Neural crest cell (in vitro differentiated cells): ENCODE measurements at regions not wholly inside any gene's neighbourhood (a gene's known extent, or its start where the extent isn't known, plus 50 kb on each side); places are given as distances from the start of the nearest gene placed in this dataset.

ENCODE experiments used
- DNase-seq: peaks from one replicate; pipeline ENCODE4 v3.0.0; 2021; ENCODE audit warnings: low read depth, mixed read lengths, low spot score
- H3K27ac Mint-ChIP-seq: one replicate; pipeline ENCODE4 v1.8.0; 2021; ENCODE audit warnings: mild to moderate bottlenecking, mixed read lengths; ENCODE audit not compliant: unreplicated experiment
- H3K27me3 Mint-ChIP-seq: 2 replicates; pipeline ENCODE4 v1.8.0; 2021; ENCODE audit warnings: low read depth, mild to moderate bottlenecking, mixed read lengths
- H3K36me3 Mint-ChIP-seq: 2 replicates; pipeline ENCODE4 v1.8.0; 2021; ENCODE audit warnings: low read depth, mild to moderate bottlenecking, mixed read lengths
- H3K4me1 Mint-ChIP-seq: 2 replicates; pipeline ENCODE4 v1.8.0; 2021; ENCODE audit warnings: mixed read lengths
- H3K4me3 Mint-ChIP-seq: one replicate; pipeline ENCODE4 v1.8.0; 2021; ENCODE audit warnings: mild to moderate bottlenecking, mixed read lengths
- H3K9me3 Mint-ChIP-seq: 2 replicates; pipeline ENCODE4 v1.8.0; 2021; ENCODE audit warnings: mixed read lengths
- CTCF ChIP-seq: fragments of 200-600 bp; sonication (generic); conservative IDR thresholded peaks from 2 replicates; pipeline ENCODE4 v1.5.0; 2021; ENCODE audit warnings: antibody characterized with exemption, mild to moderate bottlenecking

GRCh38 chr5:159705948-159706347, 210.3 kb upstream of the ADRA1B start:
- no peaks in the 10 kb centered on the region for H3K36me3 Mint-ChIP-seq
- TF ChIP-seq CTCF, result no peak
- no peaks in the 10 kb centered on the region for H3K27me3 Mint-ChIP-seq
- no peak overlapping the region for H3K27ac Mint-ChIP-seq
- no peak overlapping the region for H3K4me3 Mint-ChIP-seq
- H3K4me1 Mint-ChIP-seq, result no peaks in the 10 kb centered on the region
- DNase-seq, result no peak
- peaks cover 2% of the 10 kb centered on the region for H3K9me3 Mint-ChIP-seq

DNA sequence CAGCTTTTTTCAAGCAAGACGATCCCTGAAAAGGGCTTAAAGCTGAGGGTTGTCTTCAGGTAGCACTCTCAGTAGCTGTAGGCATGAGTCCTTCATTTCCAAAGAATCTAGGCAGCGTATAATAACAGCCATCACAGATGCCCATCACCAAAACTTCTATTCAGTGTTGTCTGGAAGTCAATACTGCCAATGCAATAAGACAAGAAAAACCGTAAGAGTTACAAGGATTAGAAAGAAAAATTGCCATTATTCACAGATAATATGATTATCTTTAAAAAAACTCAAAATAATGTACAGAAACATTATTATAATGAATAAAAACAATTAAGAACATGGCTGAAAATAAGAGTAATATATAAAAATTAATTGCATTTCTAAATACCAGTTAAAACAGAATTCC, 208.2 kb upstream of the ADRA1B start:
- TF ChIP-seq CTCF, result no peak
- DNase-seq, result no peak
- Mint-ChIP-seq H3K9me3 (peaks cover 2% of the 10 kb centered on the region), H3K4me3 (no peak overlapping the region), H3K27ac (no peak overlapping the region), H3K27me3 (no peaks in the 10 kb centered on the region), H3K36me3 (no peaks in the 10 kb centered on the region), H3K4me1 (no peaks in the 10 kb centered on the region)

- no peak for TF ChIP-seq CTCF
- Mint-ChIP-seq H3K27ac (no peak overlapping the region), H3K4me3 (no peak overlapping the region), H3K4me1 (no peaks in the 10 kb centered on the region), H3K9me3 (peaks cover 11% of the 10 kb centered on the region), H3K36me3 (no peaks in the 10 kb centered on the region), H3K27me3 (peaks cover 9% of the 10 kb centered on the region)
- DNase-seq, result no peak
Observed at GRCh38 chr5:159712672-159713071, 203.6 kb upstream of the ADRA1B start.

DNA sequence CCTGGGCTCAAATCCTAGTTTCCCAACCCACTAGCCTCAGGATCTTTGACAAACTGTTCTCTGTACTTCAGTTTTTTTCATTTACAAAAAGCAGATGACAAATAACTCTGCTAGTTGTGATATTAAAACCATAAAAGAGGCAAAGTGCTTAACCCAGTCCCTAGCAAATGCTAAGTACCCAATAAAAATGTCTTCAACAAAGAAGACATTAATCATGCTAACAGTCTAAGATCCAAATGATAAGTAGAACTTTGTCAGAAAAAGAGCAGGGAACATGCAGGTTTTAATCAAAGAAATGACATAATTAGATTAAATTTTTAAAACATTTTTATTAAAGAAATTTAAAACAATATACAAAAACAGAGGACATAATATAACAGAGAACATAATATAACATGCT, 203.0 kb upstream of the ADRA1B start:
- Mint-ChIP-seq H3K4me3 (no peak overlapping the region), H3K27me3 (peaks cover 9% of the 10 kb centered on the region), H3K36me3 (no peaks in the 10 kb centered on the region), H3K4me1 (no peaks in the 10 kb centered on the region), H3K9me3 (peaks cover 11% of the 10 kb centered on the region), H3K27ac (no peak overlapping the region)
- no peak for DNase-seq
- no peak for TF ChIP-seq CTCF

- peaks cover 11% of the 10 kb centered on the region for H3K9me3 Mint-ChIP-seq
- peaks cover 9% of the 10 kb centered on the region for H3K27me3 Mint-ChIP-seq
- H3K27ac Mint-ChIP-seq, result no peak overlapping the region
- no peak for DNase-seq
- H3K36me3 Mint-ChIP-seq, result no peaks in the 10 kb centered on the region
- no peak overlapping the region for H3K4me3 Mint-ChIP-seq
- no peaks in the 10 kb centered on the region for H3K4me1 Mint-ChIP-seq
- no peak for TF ChIP-seq CTCF
Observed at GRCh38 chr5:159713773-159714172, 202.5 kb upstream of the ADRA1B start.

GRCh38 chr5:159725475-159725874, 190.8 kb upstream of the ADRA1B start:
- H3K9me3 Mint-ChIP-seq, result peaks cover 3% of the 10 kb centered on the region

More at GRCh38 chr5:159725475-159725874, 190.8 kb upstream of the ADRA1B start:
- H3K27ac Mint-ChIP-seq, result no peak overlapping the region
- no peak for TF ChIP-seq CTCF
- no peaks in the 10 kb centered on the region for H3K4me1 Mint-ChIP-seq
- no peak for DNase-seq
- no peaks in the 10 kb centered on the region for H3K36me3 Mint-ChIP-seq
- H3K27me3 Mint-ChIP-seq, result peaks cover 27% of the 10 kb centered on the region
- H3K4me3 Mint-ChIP-seq, result no peak overlapping the region
